ENCODE measurements at regions not wholly inside any gene's neighbourhood (a gene's known extent, or its start where the extent isn't known, plus 50 kb on each side); places are given as distances from the start of the nearest gene placed in this dataset.

- no peak for DNase-seq
These were observed 142.3 kb downstream of the HNMT start for GRCh38 chr2:138106606-138107005.

GRCh38 chr2:138107288-138107687, 143.0 kb downstream of the HNMT start:
- no peak for DNase-seq

- DNase-seq, result no peak
These were observed 146.3 kb downstream of the HNMT start for GRCh38 chr2:138110453-138111083.

GRCh38 chr2:138112536-138112935, 148.3 kb downstream of the HNMT start:
- no peak for DNase-seq

GRCh38 chr2:138113871-138114525, 149.7 kb downstream of the HNMT start:
- no peak for DNase-seq

- no peak for DNase-seq
These were observed 151.4 kb downstream of the HNMT start for GRCh38 chr2:138115666-138116065.

- no peak for DNase-seq
These were observed 152.2 kb downstream of the HNMT start for GRCh38 chr2:138116456-138116855.

- DNase-seq, result no peak
These were observed 157.7 kb downstream of the HNMT start for GRCh38 chr2:138121666-138122661.

GRCh38 chr2:138122891-138123290, 158.6 kb downstream of the HNMT start:
- DNase-seq, result no peak

GRCh38 chr2:138123741-138124140, 159.5 kb downstream of the HNMT start:
- no peak for DNase-seq

- DNase-seq, result no peak
These were observed 160.2 kb downstream of the HNMT start for GRCh38 chr2:138124521-138124920.

GRCh38 chr2:138125306-138126288, 161.3 kb downstream of the HNMT start:
- no peak for DNase-seq

GRCh38 chr2:138132108-138132507, 167.8 kb downstream of the HNMT start:
- no peak for DNase-seq

GRCh38 chr2:138137949-138138348, 173.7 kb downstream of the HNMT start:
- DNase-seq, result no peak

GRCh38 chr2:138147796-138148195, 183.5 kb downstream of the HNMT start:
- no peak for DNase-seq

GRCh38 chr2:138155304-138155703, 191.0 kb downstream of the HNMT start:
- no peak for DNase-seq

GRCh38 chr2:138157372-138157771, 193.1 kb downstream of the HNMT start:
- DNase-seq, result no peak

- DNase-seq, result no peak
These were observed 206.2 kb downstream of the HNMT start for GRCh38 chr2:138170485-138170884.

GRCh38 chr2:138171244-138171643, 207.0 kb downstream of the HNMT start:
- DNase-seq, result no peak

- no peak for DNase-seq
These were observed 210.8 kb downstream of the HNMT start for GRCh38 chr2:138175066-138175465.

GRCh38 chr2:138176862-138177439, 212.7 kb downstream of the HNMT start:
- DNase-seq, result no peak

GRCh38 chr2:138177693-138178092, 213.4 kb downstream of the HNMT start:
- no peak for DNase-seq
